NCI-H2081 (cell line): ENCODE measurements at regions not wholly inside any gene's neighbourhood (a gene's known extent, or its start where the extent isn't known, plus 50 kb on each side); places are given as distances from the start of the nearest gene placed in this dataset.
"Not testable (repeated sequence)": the region's sequence is repeated elsewhere in the genome, so short reads cannot be mapped to it uniquely, and the experiment has no call there.

Source experiments
- DNase-seq, 2 experiments: peaks; one replicate each; lab custom pipeline; 2025; lab: John Stamatoyannopoulos, UW

DNA sequence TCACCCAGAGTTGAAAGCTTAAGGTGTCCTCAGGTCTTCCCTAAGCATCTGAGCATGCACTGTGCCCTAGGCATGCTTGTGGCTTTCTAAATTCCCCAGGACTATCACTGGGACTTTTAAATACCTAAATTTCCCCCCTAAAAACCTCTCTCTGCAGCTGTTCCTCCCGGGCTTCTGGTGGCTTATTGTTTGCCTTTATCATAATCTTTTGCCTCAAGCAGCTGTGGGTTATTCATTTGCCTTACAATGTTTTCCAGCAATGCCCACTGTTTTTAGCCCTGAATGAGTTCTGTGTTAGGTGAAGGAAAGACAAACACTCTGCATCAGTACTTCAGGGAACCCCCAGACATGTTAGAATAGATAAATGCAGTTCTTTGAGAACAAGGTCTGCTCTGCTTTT is 455.0 kb downstream of the ZIC3 start:
- DNase-seq, result no peak

DNA sequence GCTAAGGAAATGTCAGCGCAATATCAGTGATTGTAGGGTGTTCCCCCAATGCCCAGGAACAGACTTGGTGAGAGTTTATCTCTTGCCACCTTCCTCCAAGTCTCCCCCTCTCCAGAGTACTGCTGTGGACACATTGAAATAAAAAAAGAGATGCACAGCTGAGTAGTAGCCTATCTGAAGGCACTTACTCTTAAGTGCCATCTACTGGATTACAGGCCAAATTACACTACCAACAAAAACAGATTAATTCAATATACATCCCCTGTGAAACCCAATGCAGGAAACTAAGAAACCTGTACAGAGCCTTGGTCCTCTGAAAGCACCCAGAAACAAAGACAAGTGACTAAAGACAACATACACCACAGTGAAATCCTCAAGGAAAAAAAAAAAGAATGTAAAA is 460.3 kb downstream of the ZIC3 start:
- peak in 1 of 2 experiments; percentile 7 for DNase-seq

DNA sequence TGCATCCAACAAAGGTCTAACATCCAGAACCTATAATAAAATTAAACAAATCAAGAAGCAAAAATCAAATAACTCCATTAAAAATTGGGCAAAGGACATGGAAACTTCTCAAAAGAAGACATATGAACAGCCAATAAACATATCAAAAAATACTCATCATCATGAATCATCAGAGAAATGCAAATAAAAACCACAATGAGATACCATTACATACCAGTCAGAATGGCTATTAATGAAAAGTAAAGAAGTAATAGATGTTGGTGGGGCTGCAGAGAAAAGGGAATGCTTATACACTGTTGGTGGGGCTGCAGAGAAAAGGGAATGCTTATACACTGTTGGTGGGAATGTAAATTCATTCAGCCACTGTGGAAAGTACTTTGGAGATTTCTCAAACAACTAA is 465.8 kb downstream of the ZIC3 start:
- DNase-seq, result no peak

DNA sequence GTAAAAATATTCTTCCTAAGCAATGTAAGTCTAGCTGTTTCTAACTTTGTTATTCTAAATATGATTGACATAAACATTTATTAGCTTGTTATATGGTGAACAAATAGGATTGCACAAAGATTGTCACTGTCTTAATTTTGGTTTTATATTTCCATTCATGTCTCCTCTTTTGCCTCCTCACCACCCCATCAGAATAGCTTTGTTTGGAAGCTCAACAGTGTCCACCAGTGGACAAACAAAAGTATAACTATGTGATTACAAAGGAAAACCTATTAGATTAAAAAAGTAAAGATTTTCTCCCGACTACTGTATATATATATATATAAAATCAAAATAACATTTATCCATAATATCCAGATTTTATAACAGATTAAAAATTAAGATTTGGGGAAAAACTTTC is 468.2 kb downstream of the ZIC3 start:
- peak in 1 of 2 experiments; percentile 11 for DNase-seq

DNA sequence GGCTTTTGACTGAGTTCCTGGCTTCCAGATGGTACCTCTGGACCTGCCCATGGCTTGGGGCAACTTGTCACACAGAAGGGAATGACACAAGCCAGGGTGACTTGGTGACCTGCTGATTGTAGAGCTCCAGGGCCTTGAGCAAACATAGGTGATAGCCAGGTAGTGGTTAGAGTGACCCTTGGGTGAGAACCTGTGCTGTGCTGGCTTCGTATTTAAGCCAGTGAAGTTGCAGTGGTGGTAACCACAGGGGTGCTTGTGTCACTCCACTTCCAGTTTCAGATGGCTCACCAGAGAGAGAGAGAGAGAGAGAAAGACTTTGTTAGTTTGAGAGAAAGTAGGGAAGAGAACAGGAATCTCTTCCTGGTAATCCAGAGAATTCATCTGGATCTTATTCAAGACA is 471.6 kb downstream of the ZIC3 start:
- DNase-seq, result no peak

DNA sequence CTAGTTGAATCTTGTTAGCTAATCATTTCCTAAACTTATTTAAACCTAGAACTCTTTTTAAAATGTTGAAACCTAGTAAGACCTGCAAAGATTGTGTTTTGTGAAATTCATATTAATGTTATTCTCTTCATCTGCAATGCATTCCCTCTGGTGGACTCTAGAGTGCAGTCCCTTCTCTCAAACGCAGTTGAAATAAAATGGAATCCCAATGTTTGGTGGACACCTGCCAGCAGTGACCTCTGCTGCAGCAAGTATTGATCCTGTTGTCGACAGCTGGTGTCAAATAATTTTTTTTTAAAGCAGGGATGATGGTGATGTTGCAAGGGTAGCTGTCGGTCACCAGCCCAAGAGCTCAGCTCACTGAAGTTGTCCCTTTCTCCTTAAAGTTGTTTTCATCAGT is 492.0 kb downstream of the ZIC3 start:
- no peak for DNase-seq

DNA sequence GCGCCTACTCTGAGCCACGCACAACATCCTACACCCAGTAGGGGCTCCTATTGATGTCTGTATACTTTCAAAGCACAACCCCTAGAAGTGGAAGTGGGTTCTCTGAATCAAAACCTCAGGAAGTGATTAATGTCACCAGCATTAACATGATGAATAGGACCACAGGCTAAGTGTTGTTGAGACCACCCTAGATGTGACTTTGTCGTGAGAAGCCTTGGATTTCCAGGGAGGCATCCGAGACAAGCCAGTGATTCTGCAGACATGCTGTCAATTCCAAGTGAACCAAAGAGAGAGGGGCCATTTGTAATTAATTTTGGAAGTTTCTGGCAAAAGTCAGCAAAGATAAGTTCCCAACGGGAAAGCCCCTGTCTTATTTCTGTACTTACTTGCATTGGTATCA is 493.0 kb downstream of the ZIC3 start:
- DNase-seq, result no peak

DNA sequence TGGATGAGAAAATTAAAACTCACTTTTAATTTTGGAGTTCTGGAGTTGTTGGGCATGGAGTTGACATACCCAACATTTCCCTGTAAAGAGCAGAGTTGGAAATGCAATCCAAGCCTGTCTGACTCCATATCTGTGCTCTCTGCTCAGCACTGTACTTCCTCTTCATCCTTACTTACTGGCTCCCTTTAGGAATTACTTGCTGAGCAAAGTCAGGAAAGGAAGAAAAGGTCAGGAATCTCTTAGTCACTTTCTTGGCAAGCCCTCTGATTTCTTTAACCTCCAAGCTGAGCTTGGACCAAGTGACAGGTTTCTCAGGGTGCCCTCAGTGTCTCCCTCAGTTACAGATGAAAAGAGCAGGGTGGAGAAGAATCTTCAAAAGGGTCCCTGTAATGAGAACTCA is 501.5 kb downstream of the ZIC3 start:
- DNase-seq, result no peak

DNA sequence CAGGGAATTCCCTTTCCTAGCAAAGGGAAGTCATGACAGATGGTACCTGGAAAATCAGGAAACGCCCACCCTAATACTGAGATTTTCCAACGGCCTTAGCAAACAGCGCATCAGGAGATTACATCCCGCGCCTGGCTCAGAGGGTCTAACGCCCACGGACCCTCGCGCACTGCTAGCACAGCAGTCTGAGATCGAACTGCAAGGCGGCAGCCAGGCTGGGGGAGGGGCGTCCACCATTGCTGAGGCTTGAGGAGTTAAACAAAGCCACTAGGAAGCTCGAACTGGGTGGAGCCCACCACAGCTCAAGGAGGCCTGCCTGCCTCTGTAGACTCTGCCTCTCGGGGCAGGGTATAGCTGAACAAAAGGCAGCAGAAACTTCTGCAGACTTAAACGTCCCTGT is 507.7 kb downstream of the ZIC3 start:
- no peak for DNase-seq

DNA sequence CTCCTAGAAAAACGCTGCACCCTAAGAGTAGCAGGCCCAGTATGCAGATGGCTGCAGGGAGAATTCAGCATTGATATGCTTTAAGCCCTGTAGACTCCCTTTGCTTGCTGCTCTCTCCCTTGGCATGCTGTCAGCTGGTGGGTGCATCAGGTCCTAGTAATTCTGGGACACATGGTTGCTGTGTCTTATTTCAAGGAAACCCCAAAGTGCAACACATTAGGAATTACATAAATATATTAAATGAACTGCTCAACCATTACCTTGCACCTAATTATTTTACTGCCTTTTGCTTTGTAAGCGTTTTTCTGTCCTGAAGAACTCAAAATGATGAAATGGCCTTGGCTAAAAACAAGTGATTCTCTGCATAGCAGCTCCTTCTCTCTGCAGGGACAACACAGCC is 516.3 kb downstream of the ZIC3 start:
- DNase-seq, result no peak

DNA sequence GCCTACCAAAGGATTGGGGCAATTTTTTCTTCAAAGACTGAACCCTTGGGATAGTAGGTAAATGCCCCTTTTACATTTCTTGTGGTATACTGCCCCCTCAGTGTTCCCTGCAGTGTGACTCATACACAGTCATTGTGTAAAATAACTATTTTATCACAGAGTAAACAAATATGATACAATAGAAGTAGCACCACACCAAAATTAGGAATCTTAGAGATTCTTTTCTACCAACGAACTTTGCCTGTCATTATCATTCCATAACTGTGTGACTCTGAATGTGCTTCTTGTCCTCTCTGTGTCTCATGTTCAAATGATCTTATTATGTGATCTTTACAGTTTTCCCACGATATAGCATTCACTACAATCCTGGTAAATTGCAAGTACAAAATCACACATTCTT is 517.0 kb downstream of the ZIC3 start:
- no peak for DNase-seq

DNA sequence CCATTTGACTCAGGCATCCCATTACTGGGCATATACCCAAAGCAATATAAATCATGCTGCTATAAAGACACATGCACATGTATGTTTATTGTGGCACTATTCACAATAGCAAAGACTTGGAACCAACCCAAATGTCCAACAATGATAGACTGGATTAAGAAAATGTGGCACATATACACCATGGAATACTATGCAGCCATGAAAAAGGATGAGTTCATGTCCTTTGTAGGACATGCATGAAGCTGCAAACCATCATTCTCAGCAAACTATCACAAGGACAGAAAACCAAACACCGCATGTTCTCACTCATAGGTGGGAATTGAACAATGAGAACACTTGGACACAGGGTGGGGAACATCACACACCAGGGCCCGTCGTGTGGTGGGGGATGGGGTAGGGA is 545.0 kb downstream of the ZIC3 start:
- not testable (repeated sequence) for DNase-seq

DNA sequence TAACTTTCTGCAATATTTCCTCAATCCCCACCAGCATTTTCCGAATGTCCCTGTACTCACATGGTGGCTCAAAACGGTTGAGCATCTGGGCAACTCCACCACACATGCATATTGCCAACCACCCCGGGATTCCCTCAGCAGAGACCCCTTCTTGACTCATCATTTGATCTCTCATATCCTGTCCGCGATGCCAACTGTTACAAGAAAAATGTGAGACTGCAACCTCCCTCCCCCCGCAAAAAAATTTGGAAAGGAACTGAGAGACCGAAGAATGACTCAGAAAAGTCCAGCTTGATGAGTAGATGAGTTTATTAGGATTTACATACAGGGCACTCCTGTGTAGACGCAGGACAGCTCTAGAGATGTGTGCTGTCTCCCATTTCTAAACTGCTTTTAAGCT is 561.4 kb downstream of the ZIC3 start:
- no peak for DNase-seq

DNA sequence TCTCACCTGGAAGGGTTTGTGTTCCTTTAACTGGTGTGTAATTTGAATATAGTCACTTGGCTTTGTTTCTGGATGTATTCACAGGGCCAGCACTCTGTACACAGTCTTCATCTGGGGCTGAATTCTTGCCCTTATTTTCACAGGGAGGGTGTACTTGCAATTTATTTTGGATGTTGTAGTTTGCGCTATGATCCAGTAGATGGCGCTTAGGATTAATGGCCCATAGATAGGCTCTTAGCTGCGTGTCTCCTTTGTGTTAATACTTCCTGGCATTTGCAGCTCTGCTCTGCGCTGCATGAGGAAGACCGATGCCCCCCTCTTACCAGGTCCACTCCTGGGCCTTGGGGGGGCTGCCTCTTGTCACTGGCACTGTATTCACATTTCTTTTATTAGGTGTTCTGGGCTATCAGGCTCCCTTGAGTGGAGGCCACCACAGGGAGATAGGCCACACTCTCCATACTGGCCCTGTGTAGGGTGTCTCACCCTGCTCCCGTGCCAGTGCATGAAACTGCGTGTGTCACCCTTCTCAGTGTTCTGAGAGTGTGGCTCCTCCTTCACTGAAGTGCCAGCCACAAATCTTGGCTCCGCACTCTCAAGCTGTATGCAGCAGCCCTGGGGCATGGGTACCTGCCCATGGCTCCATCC is 562.2 kb downstream of the ZIC3 start:
- DNase-seq, result peak; percentile 1 to 8

DNA sequence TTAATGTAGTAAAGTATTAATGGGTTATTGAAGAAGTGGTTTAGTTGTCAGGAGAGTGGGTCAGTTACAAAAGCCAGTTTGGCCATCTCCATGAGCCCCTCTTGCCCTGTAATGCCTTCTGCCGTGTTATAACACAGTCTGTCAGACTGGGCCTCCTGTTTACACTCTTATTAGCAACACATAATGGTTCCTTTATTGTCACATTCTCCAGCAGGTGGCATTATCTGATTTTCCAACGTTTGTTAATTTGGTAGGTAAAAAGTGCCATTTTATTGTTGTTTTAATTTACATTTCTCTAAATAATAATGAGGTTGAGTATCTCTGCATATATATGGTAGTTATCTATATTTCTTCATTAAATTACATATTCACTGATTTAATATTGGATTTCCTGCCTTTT is 560.8 kb downstream of the FGF13 start:
- DNase-seq, result no peak

DNA sequence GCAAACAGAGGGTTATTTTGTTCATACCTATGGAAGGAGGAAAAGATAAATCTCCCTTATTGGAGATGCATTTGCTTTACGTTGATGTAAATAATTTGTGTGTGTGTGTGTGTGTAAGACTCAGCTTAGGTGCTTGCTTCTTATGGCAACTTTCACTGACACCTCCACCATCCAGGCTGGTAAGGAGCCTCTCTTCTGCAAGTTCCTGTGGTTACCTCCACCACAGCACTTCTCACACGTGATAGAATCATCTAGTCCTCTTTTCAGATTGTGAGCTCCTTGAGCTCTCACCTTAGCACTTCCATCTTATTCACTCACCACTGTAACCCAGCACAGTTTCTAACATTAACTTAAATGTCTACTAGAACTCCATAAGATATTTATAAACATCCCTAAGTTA is 553.7 kb downstream of the FGF13 start:
- no peak for DNase-seq

DNA sequence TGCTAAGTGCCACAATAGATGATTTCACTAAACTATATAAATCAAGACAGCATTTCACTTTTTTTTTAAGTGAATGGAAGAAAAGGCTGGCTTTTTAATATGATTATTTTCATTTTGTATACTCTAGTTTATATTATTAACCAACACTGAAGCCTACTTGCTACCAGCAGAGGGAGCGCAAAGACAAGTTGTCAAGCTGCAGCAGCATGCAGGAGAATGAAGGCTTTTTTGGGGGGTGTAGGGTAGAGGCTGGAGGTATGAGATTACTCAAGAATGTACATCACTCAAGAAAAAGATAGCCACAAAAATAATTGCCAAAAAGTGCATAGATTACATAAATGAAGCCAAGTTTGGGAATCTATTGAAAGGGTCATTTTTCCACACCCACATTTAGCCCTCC is 519.5 kb downstream of the FGF13 start:
- no peak for DNase-seq

DNA sequence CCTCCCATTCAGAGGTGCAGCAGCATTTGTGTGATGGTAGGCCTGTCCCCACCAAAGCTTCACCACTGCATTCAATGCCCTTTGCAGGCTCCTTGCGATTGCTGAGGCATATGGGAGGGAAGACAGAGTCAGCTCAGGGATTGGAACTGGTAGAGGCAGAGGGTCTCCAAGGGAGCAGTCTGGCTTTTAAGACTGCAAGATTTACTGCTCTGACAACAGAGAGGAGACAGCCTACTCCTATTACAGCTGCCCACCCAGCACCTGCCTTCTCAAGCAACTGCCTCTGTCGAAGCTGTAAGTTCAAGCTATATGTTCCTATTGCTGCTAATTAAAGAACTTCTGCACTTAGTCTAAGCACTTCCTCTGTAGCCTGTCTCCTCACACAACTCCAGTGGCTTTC is 481.8 kb downstream of the FGF13 start:
- DNase-seq, result no peak

DNA sequence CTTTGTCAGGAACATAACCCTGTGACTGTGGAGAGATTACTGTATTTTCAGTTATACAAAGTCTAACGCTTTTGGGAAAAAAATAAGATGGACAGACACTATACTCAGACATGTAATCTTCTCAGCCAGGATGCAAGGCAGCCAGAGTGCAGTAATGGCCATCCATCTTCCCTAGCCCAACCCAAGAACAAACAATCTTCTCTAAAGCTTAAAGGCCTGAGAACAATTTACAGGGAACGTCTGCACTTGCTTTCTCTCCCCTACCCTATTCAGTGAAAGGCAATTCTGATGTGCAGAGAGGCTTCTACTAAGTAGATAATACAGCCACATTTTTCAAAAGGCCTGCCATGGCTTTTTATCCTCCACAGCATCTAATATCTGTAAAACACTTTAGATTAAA is 471.3 kb downstream of the FGF13 start:
- DNase-seq, result no peak

DNA sequence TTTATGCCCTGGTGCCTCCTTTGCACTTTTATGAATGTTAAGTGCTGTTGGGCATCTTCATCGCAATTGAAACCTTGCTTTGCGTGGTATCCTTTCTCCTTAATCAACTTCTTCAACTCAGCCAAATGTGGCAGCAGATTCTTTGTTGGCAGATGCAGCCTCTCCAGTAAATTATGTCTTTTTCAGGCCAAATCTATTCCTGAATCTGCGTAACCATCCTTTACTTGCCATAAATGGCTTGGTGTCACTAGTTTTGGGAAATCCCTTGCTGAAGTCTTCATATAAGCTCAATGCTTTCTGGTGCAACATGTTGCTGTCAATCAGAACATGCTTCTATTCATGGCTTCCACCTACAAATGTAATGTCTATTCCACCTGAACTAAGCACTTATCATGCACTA is 457.5 kb downstream of the FGF13 start:
- no peak for DNase-seq

DNA sequence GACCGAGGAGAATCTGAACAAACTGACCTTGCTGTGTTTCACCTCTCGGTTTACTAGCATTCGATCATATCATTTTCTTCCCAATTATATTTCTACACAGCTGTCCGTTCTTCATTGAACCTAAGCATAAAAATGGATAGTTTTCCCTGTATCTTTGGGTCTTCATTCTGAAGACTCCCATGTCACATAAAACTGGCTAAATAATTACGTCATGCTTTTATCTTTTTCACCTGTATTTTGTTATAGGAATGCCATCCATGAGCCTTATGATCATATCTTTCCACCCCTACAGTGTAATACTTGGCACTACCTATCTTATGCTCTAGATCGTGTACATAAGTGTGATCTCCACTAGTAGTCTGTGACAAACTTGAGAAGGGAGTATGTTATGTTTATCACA is 456.1 kb downstream of the FGF13 start:
- no peak for DNase-seq

DNA sequence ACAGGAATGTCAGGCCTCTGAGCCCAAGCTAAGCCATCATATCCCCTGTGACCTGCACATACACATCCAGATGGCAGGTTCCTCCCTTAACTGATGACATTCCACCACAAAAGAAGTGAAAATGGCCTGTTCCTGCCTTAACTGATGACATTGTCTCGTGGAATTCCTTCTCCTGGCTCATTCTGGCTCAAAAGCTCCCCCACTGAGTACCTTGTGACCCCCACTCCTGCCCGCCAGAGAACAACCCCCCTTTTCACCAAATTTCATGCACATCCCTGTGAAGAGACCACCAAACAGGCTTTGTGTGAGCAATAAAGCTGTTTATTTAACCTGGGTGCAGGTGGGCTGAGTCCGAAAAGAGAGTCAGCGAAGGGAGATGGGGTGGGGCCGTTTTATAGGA is 447.4 kb downstream of the FGF13 start:
- not testable (repeated sequence) for DNase-seq

DNA sequence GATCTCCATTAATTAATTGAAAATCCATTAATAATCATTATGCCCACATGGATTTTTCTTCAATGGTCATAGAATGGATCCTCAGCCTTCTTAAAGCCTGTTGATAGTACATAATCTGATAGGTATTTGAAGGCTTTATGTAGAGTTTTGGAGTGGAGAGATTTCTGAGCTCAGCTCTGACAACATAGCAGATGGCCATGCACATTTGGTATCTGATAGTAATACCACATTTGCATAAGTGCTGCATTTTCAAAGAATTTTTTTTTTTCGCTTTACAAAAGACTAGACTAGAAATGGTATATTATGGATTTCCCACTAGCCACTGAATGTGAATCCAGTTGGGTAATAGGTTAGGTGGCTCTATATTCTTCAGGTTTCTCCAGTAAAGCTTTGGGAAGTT is 440.6 kb downstream of the FGF13 start:
- DNase-seq, result no peak

DNA sequence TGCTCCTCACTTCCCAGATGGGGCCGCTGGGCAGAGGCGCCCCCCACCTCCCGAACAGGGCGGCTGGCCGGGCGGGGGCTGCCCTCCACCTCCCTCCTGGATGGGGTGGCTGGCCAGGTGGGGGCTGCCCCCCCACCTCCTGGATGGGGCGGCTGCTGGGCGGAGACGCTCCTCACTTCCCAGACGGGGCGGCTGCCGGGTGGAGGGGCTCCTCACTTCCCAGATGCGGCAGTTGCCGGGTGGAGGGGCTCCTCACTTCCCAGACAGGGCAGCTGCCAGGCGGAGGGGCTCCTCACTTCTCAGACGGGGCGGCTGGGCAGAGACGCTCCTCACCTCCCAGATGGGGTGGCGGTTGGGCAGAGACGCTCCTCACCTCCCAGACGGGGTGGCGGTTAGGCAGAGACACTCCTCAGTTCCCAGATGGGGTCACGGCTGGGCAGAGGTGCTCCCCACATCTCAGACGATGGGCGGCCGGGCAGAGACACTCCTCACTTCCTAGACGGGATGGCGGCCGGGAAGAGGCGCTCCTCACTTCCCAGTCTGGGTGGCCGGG is 428.8 kb downstream of the FGF13 start:
- DNase-seq, result not testable (repeated sequence)
